Trophoblast cell (in vitro differentiated cells and primary cell): ENCODE measurements at regions not wholly inside any gene's neighbourhood (a gene's known extent, or its start where the extent isn't known, plus 50 kb on each side); places are given as distances from the start of the nearest gene placed in this dataset.

Experiments used
- DNase-seq, 2 donors: peaks; one replicate each; pipeline ENCODE4 v3.0.0-alpha.2; 2016
- H2AFZ ChIP-seq: 2 replicates; pipeline ENCODE4 v1.6.1; 2013; ENCODE audit warnings: low read length, moderate library complexity, mild to moderate bottlenecking; ENCODE audit not compliant: insufficient read depth, poor library complexity
- H2AK5ac ChIP-seq: 2 replicates; pipeline ENCODE4 v1.6.1; 2013; ENCODE audit warnings: mild to moderate bottlenecking, low read length
- H2BK120ac ChIP-seq: 2 replicates; pipeline ENCODE4 v1.6.1; 2013; ENCODE audit warnings: low read length, mild to moderate bottlenecking, moderate library complexity; ENCODE audit not compliant: insufficient read depth, poor library complexity
- H2BK12ac ChIP-seq: 2 replicates; pipeline ENCODE4 v1.6.1; 2013; ENCODE audit warnings: mild to moderate bottlenecking, low read length, moderate library complexity
- H2BK5ac ChIP-seq: 2 replicates; pipeline ENCODE4 v1.6.1; 2013; ENCODE audit warnings: low read length, low read depth, moderate library complexity, mild to moderate bottlenecking; ENCODE audit not compliant: poor library complexity
- H3K14ac ChIP-seq: 2 replicates; pipeline ENCODE4 v1.6.1; 2013; ENCODE audit warnings: mild to moderate bottlenecking, low read length
- H3K18ac ChIP-seq: 2 replicates; pipeline ENCODE4 v1.6.1; 2013; ENCODE audit warnings: mild to moderate bottlenecking, low read length
- H3K23ac ChIP-seq: 2 replicates; pipeline ENCODE4 v1.6.1; 2013; ENCODE audit warnings: low read length
- H3K27ac ChIP-seq: 2 replicates; pipeline ENCODE4 v1.5.1; 2013; ENCODE audit warnings: low read depth, mild to moderate bottlenecking, inconsistent platforms, low read length, moderate library complexity
- H3K27me3 ChIP-seq: 2 replicates; pipeline ENCODE4 v1.6.1; 2013; ENCODE audit warnings: inconsistent platforms, mild to moderate bottlenecking, low read length, moderate library complexity; ENCODE audit not compliant: insufficient read depth
- H3K36me3 ChIP-seq, 2 experiments: 1 replicate in 1 of 2; 2 replicates in 1 of 2; pipeline ENCODE4 v1.6.1; 2013; ENCODE audit warnings: low read length in 2 of 2, mild to moderate bottlenecking in 2 of 2, moderate library complexity in 1 of 2; ENCODE audit not compliant: insufficient read depth in 2 of 2, control insufficient read depth in 1 of 2
- H3K4ac ChIP-seq: 2 replicates; pipeline ENCODE4 v1.6.1; 2013; ENCODE audit warnings: low read depth, mild to moderate bottlenecking, low read length, moderate library complexity
- H3K4me1 ChIP-seq, 2 experiments: 1 replicate in 1 of 2; 2 replicates in 1 of 2; pipeline ENCODE4 v1.6.1; 2013; ENCODE audit warnings: low read length in 2 of 2, mild to moderate bottlenecking in 2 of 2, moderate library complexity in 1 of 2; ENCODE audit not compliant: insufficient read depth in 2 of 2, control insufficient read depth in 1 of 2
- H3K4me2 ChIP-seq: 2 replicates; pipeline ENCODE4 v1.6.1; 2013; ENCODE audit warnings: inconsistent platforms, mild to moderate bottlenecking, low read length, moderate library complexity
- H3K4me3 ChIP-seq: 2 replicates; pipeline ENCODE4 v1.5.1; 2013; ENCODE audit warnings: mild to moderate bottlenecking, low read depth, low read length, inconsistent platforms
- H3K79me1 ChIP-seq: one replicate; pipeline ENCODE4 v1.6.1; 2013; ENCODE audit warnings: low read length
- H3K79me2 ChIP-seq: 2 replicates; pipeline ENCODE4 v1.6.1; 2013; ENCODE audit warnings: low read length, mild to moderate bottlenecking; ENCODE audit not compliant: control insufficient read depth, insufficient read depth, poor library complexity
- H3K9ac ChIP-seq: 2 replicates; pipeline ENCODE4 v1.6.1; 2013; ENCODE audit warnings: mild to moderate bottlenecking, low read length
- H3K9me3 ChIP-seq: 2 replicates; pipeline ENCODE4 v1.6.1; 2013; ENCODE audit warnings: low read depth, mild to moderate bottlenecking, control low read depth, inconsistent platforms, low read length; ENCODE audit not compliant: insufficient read depth
- H4K12ac ChIP-seq: 2 replicates; pipeline ENCODE4 v1.6.1; 2013; ENCODE audit warnings: low read depth, mild to moderate bottlenecking, low read length, moderate library complexity
- H4K8ac ChIP-seq: 2 replicates; pipeline ENCODE4 v1.6.1; 2013; ENCODE audit warnings: low read depth, mild to moderate bottlenecking, low read length, moderate library complexity
- H4K91ac ChIP-seq: one replicate; pipeline ENCODE4 v1.6.1; 2013; ENCODE audit warnings: low read depth, mild to moderate bottlenecking, low read length, moderate library complexity
- WGBS: extraction: QIAGEN DNeasy Blood & Tissue Kit; methylation state at CpG from one replicate; pipeline ENCODE4 v1.1.7; 2013; ENCODE audit warnings: missing lambda C conversion rate; ENCODE audit not compliant: insufficient read length, insufficient coverage; ENCODE audit errors: extremely low coverage; 5-methylcytosine and 5-hydroxymethylcytosine counted together

GRCh38 chr14:86052868-86053267 is 522.9 kb downstream of the FLRT2 start:
- H3K4me2 ChIP-seq, result no peak overlapping the region
- no peaks in the 10 kb centered on the region for H3K36me3 ChIP-seq
- DNase-seq, result no peak
- H4K12ac ChIP-seq, result no peak overlapping the region
- H3K9me3 ChIP-seq, result no peaks in the 10 kb centered on the region
- no peaks in the 10 kb centered on the region for H3K4me1 ChIP-seq
- H3K23ac ChIP-seq, result no peak overlapping the region
- H4K8ac ChIP-seq, result no peak overlapping the region
- no peak overlapping the region for H3K4me3 ChIP-seq
- H2BK120ac ChIP-seq, result no peak overlapping the region
- no peak overlapping the region for H3K4ac ChIP-seq
- H3K9ac ChIP-seq, result no peak overlapping the region
- H3K27ac ChIP-seq, result no peak overlapping the region
- H3K79me1 ChIP-seq, result no peaks in the 10 kb centered on the region
- H3K14ac ChIP-seq, result no peak overlapping the region
- no peak overlapping the region for H3K18ac ChIP-seq
- no peak overlapping the region for H2BK12ac ChIP-seq
- no peak overlapping the region for H4K91ac ChIP-seq
- no peak overlapping the region for H2BK5ac ChIP-seq
- no CpG with 5 or more reads among the region's 1 CpG for WGBS
- no peaks in the 10 kb centered on the region for H3K79me2 ChIP-seq
- no peak overlapping the region for H2AFZ ChIP-seq
- H3K27me3 ChIP-seq, result no peaks in the 10 kb centered on the region
- H2AK5ac ChIP-seq, result no peak overlapping the region

- H3K36me3 ChIP-seq, result no peaks in the 10 kb centered on the region
- no peak overlapping the region for H3K23ac ChIP-seq
- H4K12ac ChIP-seq, result no peak overlapping the region
- H4K8ac ChIP-seq, result no peak overlapping the region
- H3K79me2 ChIP-seq, result no peaks in the 10 kb centered on the region
- DNase-seq, result no peak
- H2BK5ac ChIP-seq, result no peak overlapping the region
- H3K9ac ChIP-seq, result no peak overlapping the region
- no peak overlapping the region for H3K14ac ChIP-seq
- H2BK120ac ChIP-seq, result no peak overlapping the region
- H2AFZ ChIP-seq, result no peak overlapping the region
- H2AK5ac ChIP-seq, result no peak overlapping the region
- no peak overlapping the region for H3K4me2 ChIP-seq
- no peaks in the 10 kb centered on the region for H3K4me1 ChIP-seq
- no peak overlapping the region for H3K4ac ChIP-seq
- no peaks in the 10 kb centered on the region for H3K79me1 ChIP-seq
- no peaks in the 10 kb centered on the region for H3K27me3 ChIP-seq
- no peak overlapping the region for H4K91ac ChIP-seq
- no CpG with 5 or more reads among the region's 5 CpGs for WGBS
- H3K9me3 ChIP-seq, result no peaks in the 10 kb centered on the region
- no peak overlapping the region for H2BK12ac ChIP-seq
- H3K18ac ChIP-seq, result no peak overlapping the region
- H3K27ac ChIP-seq, result no peak overlapping the region
- H3K4me3 ChIP-seq, result no peak overlapping the region
Measured at GRCh38 chr14:86050757-86051156, 520.8 kb downstream of the FLRT2 start.

- Histone ChIP-seq H2AFZ (no peak overlapping the region), H3K79me2 (no peaks in the 10 kb centered on the region), H4K91ac (no peak overlapping the region), H3K23ac (no peak overlapping the region), H2BK120ac (no peak overlapping the region), H3K4me1 (no peaks in the 10 kb centered on the region), H3K9me3 (no peaks in the 10 kb centered on the region), H3K4me3 (no peak overlapping the region), H3K27me3 (no peaks in the 10 kb centered on the region), H2AK5ac (no peak overlapping the region), H2BK12ac (no peak overlapping the region), H4K12ac (no peak overlapping the region), H4K8ac (no peak overlapping the region), H3K4ac (no peak overlapping the region), H2BK5ac (no peak overlapping the region), H3K18ac (no peak overlapping the region), H3K14ac (no peak overlapping the region), H3K27ac (no peak overlapping the region), H3K4me2 (no peak overlapping the region), H3K79me1 (no peaks in the 10 kb centered on the region), H3K9ac (no peak overlapping the region), H3K36me3 (no peaks in the 10 kb centered on the region)
- WGBS, result no CpG with 5 or more reads among the region's 2 CpGs
- no peak for DNase-seq
Measured at GRCh38 chr14:86050072-86050683, 520.2 kb downstream of the FLRT2 start.

- Histone ChIP-seq H3K23ac (no peak overlapping the region), H3K4me1 (no peaks in the 10 kb centered on the region), H3K14ac (no peak overlapping the region), H2AK5ac (no peak overlapping the region), H3K18ac (no peak overlapping the region), H2BK5ac (no peak overlapping the region), H2BK120ac (no peak overlapping the region), H3K27ac (no peak overlapping the region), H3K9me3 (no peaks in the 10 kb centered on the region), H3K4ac (no peak overlapping the region), H4K8ac (no peak overlapping the region), H3K9ac (no peak overlapping the region), H3K27me3 (no peaks in the 10 kb centered on the region), H3K79me2 (no peaks in the 10 kb centered on the region), H2AFZ (no peak overlapping the region), H4K91ac (no peak overlapping the region), H2BK12ac (no peak overlapping the region), H3K79me1 (no peaks in the 10 kb centered on the region), H3K4me2 (no peak overlapping the region), H4K12ac (no peak overlapping the region), H3K36me3 (no peaks in the 10 kb centered on the region), H3K4me3 (no peak overlapping the region)
- DNase-seq, result no peak
- WGBS, result no CpG with 5 or more reads among the region's 1 CpG
Measured at GRCh38 chr14:86039176-86039575, 509.2 kb downstream of the FLRT2 start.
